Mesenchymal stem cell (in vitro differentiated cells and primary cell): ENCODE measurements at regions not wholly inside any gene's neighbourhood (a gene's known extent, or its start where the extent isn't known, plus 50 kb on each side); places are given as distances from the start of the nearest gene placed in this dataset.
"Not testable (repeated sequence)": the region's sequence is repeated elsewhere in the genome, so short reads cannot be mapped to it uniquely, and the experiment has no call there.

Experiments used
- DNase-seq: peaks from one replicate; pipeline ENCODE4 v3.0.0-alpha.2; 2013
- H2AFZ ChIP-seq: one replicate; pipeline ENCODE4 v1.6.1; 2013; ENCODE audit warnings: low read depth, mild to moderate bottlenecking, control low read depth, inconsistent platforms, low read length, moderate library complexity
- H2AK5ac ChIP-seq: 2 replicates; pipeline ENCODE4 v1.6.1; 2013; ENCODE audit warnings: low read length, moderate library complexity, mild to moderate bottlenecking, inconsistent platforms; ENCODE audit not compliant: severe bottlenecking
- H2BK120ac ChIP-seq: one replicate; pipeline ENCODE4 v1.6.1; 2013; ENCODE audit warnings: low read depth, mild to moderate bottlenecking, inconsistent platforms, low read length, moderate library complexity
- H2BK12ac ChIP-seq, 2 experiments: one replicate each; pipeline ENCODE4 v1.6.1; 2013; ENCODE audit warnings: inconsistent platforms in 2 of 2, low read length in 2 of 2, mild to moderate bottlenecking in 2 of 2, moderate library complexity in 2 of 2, control low read depth in 1 of 2
- H2BK15ac ChIP-seq: one replicate; pipeline ENCODE4 v1.6.1; 2013; ENCODE audit warnings: mild to moderate bottlenecking, low read depth, inconsistent platforms; ENCODE audit not compliant: poor library complexity, severe bottlenecking
- H2BK5ac ChIP-seq: 2 replicates; pipeline ENCODE4 v1.6.1; 2013; ENCODE audit warnings: low read depth, mild to moderate bottlenecking, low read length, control low read depth, inconsistent platforms; ENCODE audit not compliant: poor library complexity, severe bottlenecking
- H3K14ac ChIP-seq, 2 experiments: one replicate each; pipeline ENCODE4 v1.6.1; 2013; ENCODE audit warnings: inconsistent platforms in 2 of 2, low read length in 2 of 2, control low read depth in 1 of 2, mild to moderate bottlenecking in 1 of 2, moderate library complexity in 1 of 2
- H3K18ac ChIP-seq, 2 experiments: one replicate each; pipeline ENCODE4 v1.6.1; 2013; ENCODE audit warnings: inconsistent platforms in 2 of 2, low read length in 2 of 2, control low read depth in 1 of 2, low read depth in 1 of 2, mild to moderate bottlenecking in 1 of 2
- H3K23ac ChIP-seq, 2 experiments: one replicate each; pipeline ENCODE4 v1.6.1; 2013; ENCODE audit warnings: inconsistent platforms in 2 of 2, low read length in 2 of 2, mild to moderate bottlenecking in 2 of 2, moderate library complexity in 2 of 2, control low read depth in 1 of 2
- H3K27ac ChIP-seq: 2 replicates; pipeline ENCODE4 v1.5.1; 2013; ENCODE audit warnings: mild to moderate bottlenecking, moderate library complexity, low read length, control low read depth, inconsistent platforms; ENCODE audit not compliant: poor library complexity, severe bottlenecking
- H3K27me3 ChIP-seq, 2 experiments: 2 replicates each; pipeline versions ENCODE4 v1.6.1 to v1.7.0; 2013; ENCODE audit warnings: low read length in 2 of 2, mild to moderate bottlenecking in 2 of 2, moderate library complexity in 2 of 2, control low read depth in 1 of 2, inconsistent platforms in 1 of 2; ENCODE audit not compliant: control insufficient read depth in 1 of 2, insufficient read depth in 1 of 2
- H3K36me3 ChIP-seq, 2 experiments: 2 replicates each; pipeline versions ENCODE4 v1.6.1 to v1.7.0; 2013; ENCODE audit warnings: low read length in 2 of 2, control low read depth in 1 of 2, inconsistent platforms in 1 of 2, low read depth in 1 of 2, mild to moderate bottlenecking in 1 of 2; ENCODE audit not compliant: insufficient read depth in 2 of 2, control insufficient read depth in 1 of 2
- H3K4ac ChIP-seq, 2 experiments: one replicate each; pipeline ENCODE4 v1.6.1; 2013; ENCODE audit warnings: inconsistent platforms in 2 of 2, low read length in 2 of 2, mild to moderate bottlenecking in 2 of 2, moderate library complexity in 2 of 2, control low read depth in 1 of 2, low read depth in 1 of 2
- H3K4me1 ChIP-seq: 2 replicates; pipeline ENCODE4 v1.6.1; 2013; ENCODE audit warnings: low read depth, low read length, control low read depth; ENCODE audit not compliant: control insufficient read depth, insufficient read depth
- H3K4me2 ChIP-seq: 2 replicates; pipeline ENCODE4 v1.6.1; 2013; ENCODE audit warnings: low read length, mild to moderate bottlenecking, inconsistent platforms; ENCODE audit not compliant: poor library complexity, severe bottlenecking
- H3K4me3 ChIP-seq, 2 experiments: 2 replicates each; pipeline versions ENCODE4 v1.5.1 to v1.7.0; 2013; ENCODE audit warnings: low read length in 2 of 2, mild to moderate bottlenecking in 2 of 2, control low read depth in 1 of 2, low read depth in 1 of 2; ENCODE audit not compliant: insufficient read depth in 1 of 2
- H3K79me1 ChIP-seq: replicated peaks from 2 replicates; pipeline ENCODE4 v1.6.1; 2013; ENCODE audit warnings: mild to moderate bottlenecking, control low read depth, low read length, inconsistent platforms; ENCODE audit not compliant: poor library complexity, severe bottlenecking
- H3K9ac ChIP-seq: 2 replicates; pipeline ENCODE4 v1.7.0; 2013; ENCODE audit warnings: mild to moderate bottlenecking, low read length, moderate library complexity
- H3K9me3 ChIP-seq: 2 replicates; pipeline ENCODE4 v1.7.0; 2013; ENCODE audit warnings: mild to moderate bottlenecking, low read length; ENCODE audit not compliant: control insufficient read depth
- H4K8ac ChIP-seq: one replicate; pipeline ENCODE4 v1.6.1; 2013; ENCODE audit warnings: inconsistent platforms, mild to moderate bottlenecking, low read length, moderate library complexity
- H4K91ac ChIP-seq: one replicate; pipeline ENCODE4 v1.6.1; 2013; ENCODE audit warnings: mild to moderate bottlenecking, low read length, inconsistent platforms
- WGBS: methylation state at CpG from one replicate; pipeline ENCODE4 v1.1.7; 2013; ENCODE audit warnings: mixed read lengths; 5-methylcytosine and 5-hydroxymethylcytosine counted together

DNA sequence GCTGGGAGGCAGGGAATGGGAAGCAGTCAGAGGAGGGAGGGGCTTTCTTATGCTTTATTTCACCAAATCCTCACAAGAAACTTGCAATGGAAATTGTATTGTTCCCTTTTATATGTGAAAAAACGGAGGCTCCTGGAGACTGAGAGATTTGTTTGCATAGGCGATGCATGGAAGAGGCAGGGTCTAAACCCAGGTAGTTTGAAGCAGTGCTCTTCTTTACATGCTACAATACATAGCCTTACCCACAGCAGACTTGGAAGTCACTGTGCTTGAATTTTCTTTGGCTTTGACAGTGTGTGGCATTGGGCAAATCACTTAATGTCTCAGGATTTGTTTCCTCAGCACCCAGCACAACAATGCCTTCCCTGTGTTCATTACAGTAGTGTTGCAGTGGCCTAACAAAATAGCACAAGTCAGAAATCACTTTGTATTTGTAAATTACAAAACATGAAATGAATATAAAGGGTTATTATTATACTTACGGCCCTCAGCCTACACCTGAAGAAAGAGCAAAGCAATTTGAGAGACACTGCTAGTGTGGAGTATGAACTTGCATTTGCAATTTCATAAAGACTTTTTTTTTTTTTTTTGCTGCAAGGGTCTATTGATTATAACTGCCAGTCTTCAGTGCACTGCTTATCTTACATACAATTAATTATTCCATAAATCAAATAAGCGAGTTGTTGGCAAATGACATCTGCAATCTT, 646.4 kb upstream of the KCNMB2 start:
- no peak overlapping the region for H3K23ac ChIP-seq
- H3K18ac ChIP-seq, result no peak overlapping the region
- no peak overlapping the region for H2BK15ac ChIP-seq
- H4K91ac ChIP-seq, result no peak overlapping the region
- no peaks in the 10 kb centered on the region for H3K79me1 ChIP-seq
- H3K4ac ChIP-seq, result no peak overlapping the region
- no peak overlapping the region for H3K9ac ChIP-seq
- H3K4me2 ChIP-seq, result no peak overlapping the region
- no peaks in the 10 kb centered on the region for H3K27me3 ChIP-seq
- no peaks in the 10 kb centered on the region for H3K36me3 ChIP-seq
- DNase-seq, result no peak
- H3K4me1 ChIP-seq, result no peaks in the 10 kb centered on the region
- H4K8ac ChIP-seq, result no peak overlapping the region
- no peak overlapping the region for H2AK5ac ChIP-seq
- no peak overlapping the region for H2BK5ac ChIP-seq
- H3K9me3 ChIP-seq, result no peaks in the 10 kb centered on the region
- H3K14ac ChIP-seq, result no peak overlapping the region
- H3K27ac ChIP-seq, result no peak overlapping the region
- no peak overlapping the region for H2BK120ac ChIP-seq
- no peak overlapping the region for H2AFZ ChIP-seq
- H3K4me3 ChIP-seq, result no peak overlapping the region
- no peak overlapping the region for H2BK12ac ChIP-seq
- WGBS, result 99% methylated on average over 2 of the region's 4 CpGs

DNA sequence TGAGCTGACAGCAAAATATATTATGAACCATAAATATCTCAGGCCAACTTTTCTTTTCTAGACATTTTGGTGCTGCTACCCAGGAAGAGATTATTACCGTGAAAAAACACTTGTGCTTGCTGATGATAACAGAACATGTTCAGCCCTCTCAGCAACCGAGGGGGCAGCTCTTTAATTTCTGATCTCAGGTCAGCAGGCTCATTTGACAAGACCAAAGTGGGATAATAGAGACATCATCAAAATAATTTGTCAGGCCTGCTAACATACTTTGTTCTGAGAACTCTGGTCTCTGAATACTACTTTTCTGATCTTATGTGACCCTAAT, 645.9 kb upstream of the KCNMB2 start:
- WGBS, result 89% methylated on average over 2 of the region's 2 CpGs
- no peak for DNase-seq
- Histone ChIP-seq H2AFZ (no peak overlapping the region), H3K9me3 (no peaks in the 10 kb centered on the region), H3K14ac (no peak overlapping the region), H3K79me1 (no peaks in the 10 kb centered on the region), H2BK15ac (no peak overlapping the region), H3K4ac (no peak overlapping the region), H3K23ac (no peak overlapping the region), H2BK12ac (no peak overlapping the region), H3K9ac (no peak overlapping the region), H3K4me3 (no peak overlapping the region), H3K36me3 (no peaks in the 10 kb centered on the region), H2BK5ac (no peak overlapping the region), H3K27me3 (no peaks in the 10 kb centered on the region), H3K27ac (no peak overlapping the region), H2AK5ac (no peak overlapping the region), H4K8ac (no peak overlapping the region), H3K4me1 (no peaks in the 10 kb centered on the region), H3K4me2 (no peak overlapping the region), H3K18ac (no peak overlapping the region), H2BK120ac (no peak overlapping the region), H4K91ac (no peak overlapping the region)

DNA sequence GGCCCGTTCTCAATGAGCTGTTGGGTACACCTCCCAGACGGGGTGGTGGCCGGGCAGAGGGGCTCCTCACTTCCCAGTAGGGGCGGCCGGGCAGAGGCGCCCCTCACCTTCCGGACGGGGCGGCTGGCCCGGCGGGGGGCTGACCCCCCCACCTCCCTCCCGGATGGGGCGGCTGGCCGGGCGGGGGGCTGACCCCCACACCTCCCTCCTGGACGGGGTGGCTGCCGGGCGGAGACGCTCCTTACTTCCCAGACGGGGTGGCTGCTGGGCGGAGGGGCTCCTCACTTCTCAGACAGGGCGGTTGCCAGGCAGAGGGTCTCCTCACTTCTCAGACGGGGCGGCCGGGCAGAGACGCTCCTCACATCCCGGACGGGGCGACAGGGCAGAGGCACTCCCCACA, 644.7 kb upstream of the KCNMB2 start:
- not testable (repeated sequence) for H3K23ac ChIP-seq, H3K36me3 ChIP-seq, H3K27me3 ChIP-seq, H2BK15ac ChIP-seq, DNase-seq, H3K4me1 ChIP-seq, H2BK120ac ChIP-seq, H3K4ac ChIP-seq, H3K18ac ChIP-seq, H2AK5ac ChIP-seq, H2BK12ac ChIP-seq, H4K91ac ChIP-seq, H3K9me3 ChIP-seq, H3K14ac ChIP-seq, H3K79me1 ChIP-seq, H2AFZ ChIP-seq, H3K4me3 ChIP-seq, H3K9ac ChIP-seq, H2BK5ac ChIP-seq, H3K27ac ChIP-seq, H4K8ac ChIP-seq, H3K4me2 ChIP-seq
- 100% methylated on average over 2 of the region's 29 CpGs for WGBS

DNA sequence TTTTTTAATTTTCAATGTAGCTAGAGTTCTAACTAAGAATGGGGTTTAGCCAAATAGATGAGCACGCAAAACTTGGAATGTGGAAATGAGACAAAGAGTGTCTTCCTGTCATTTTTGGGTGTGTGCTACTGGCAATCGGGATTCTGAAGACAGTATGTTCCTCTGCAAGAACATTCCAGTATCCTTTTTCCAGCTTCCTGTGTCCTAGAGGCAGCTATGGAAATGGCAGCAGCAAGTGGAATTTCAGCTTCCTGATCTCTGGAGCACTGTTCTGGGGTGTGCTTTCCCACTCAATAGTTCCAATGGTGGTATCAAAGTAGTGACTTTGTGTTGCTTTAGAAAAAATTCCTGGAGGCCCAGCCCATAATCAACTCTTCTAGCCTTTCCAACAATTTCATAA, 642.9 kb upstream of the KCNMB2 start:
- Histone ChIP-seq H3K18ac (no peak overlapping the region), H2AFZ (no peak overlapping the region), H2BK15ac (no peak overlapping the region), H4K8ac (no peak overlapping the region), H3K23ac (no peak overlapping the region), H3K4ac (no peak overlapping the region), H2BK12ac (peak overlapping the region; percentile 19 to 31), H3K27ac (no peak overlapping the region), H3K14ac (peak overlapping the region in 1 of 2 experiments; percentile 89), H3K4me3 (no peak overlapping the region), H3K27me3 (no peaks in the 10 kb centered on the region), H3K9me3 (peaks cover 11% of the 10 kb centered on the region), H2BK120ac (no peak overlapping the region), H3K4me1 (no peaks in the 10 kb centered on the region), H3K36me3 (no peaks in the 10 kb centered on the region), H2AK5ac (peak overlapping the region; percentile 51), H2BK5ac (no peak overlapping the region), H3K4me2 (no peak overlapping the region), H4K91ac (no peak overlapping the region), H3K79me1 (no peaks in the 10 kb centered on the region), H3K9ac (no peak overlapping the region)
- DNase-seq, result peak; percentile 8
- WGBS, result 90% methylated on average over 2 of the region's 2 CpGs
